Vagina (tissue), 2 donors: ENCODE measurements at regions not wholly inside any gene's neighbourhood (a gene's known extent, or its start where the extent isn't known, plus 50 kb on each side); places are given as distances from the start of the nearest gene placed in this dataset.

Experiments
- CTCF ChIP-seq, 3 experiments: fragments of 450-650 bp in 2 of 3; fragments of 200-600 bp in 1 of 3; sonication (generic) in 1 of 3; IDR thresholded peaks; one replicate each; pipeline ENCODE4 v1.5.1; 2017 to 2019; ENCODE audit warnings: antibody characterized with exemption in 3 of 3, mild to moderate bottlenecking in 2 of 3, moderate library complexity in 2 of 3
- POLR2A ChIP-seq, 2 donors: fragments of 450-650 bp; IDR thresholded peaks; one replicate each; pipeline ENCODE4 v1.6.1; 2017; ENCODE audit warnings: antibody characterized with exemption in 2 of 2, mild to moderate bottlenecking in 2 of 2, moderate library complexity in 2 of 2
- POLR2AphosphoS5 ChIP-seq, 2 donors: sonication (generic); formaldehyde crosslinking; IDR thresholded peaks; one replicate each; pipeline ENCODE4 v1.9.0; 2017; ENCODE audit warnings: antibody characterized with exemption in 2 of 2, mild to moderate bottlenecking in 2 of 2, low read depth in 1 of 2; ENCODE audit not compliant: insufficient read depth in 1 of 2

DNA sequence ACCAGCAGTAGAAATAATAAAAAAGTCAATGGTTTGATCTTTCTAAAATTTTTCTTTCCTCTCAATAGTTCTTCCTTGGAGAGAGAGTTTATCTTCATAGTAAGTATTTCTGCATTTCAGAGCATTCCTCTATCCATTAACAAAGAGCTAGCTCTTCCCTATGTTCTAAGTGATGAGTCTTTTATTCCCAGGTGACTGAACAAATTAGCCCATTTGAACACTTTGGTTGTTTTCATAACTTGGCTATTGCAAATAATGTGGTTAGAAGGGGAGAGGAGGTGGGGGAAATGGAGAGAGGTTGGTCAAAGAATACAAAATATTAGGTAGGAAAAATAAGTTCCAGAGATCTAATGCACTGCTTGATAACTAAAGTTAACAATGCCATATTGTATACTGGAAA is 598.9 kb downstream of the KCNT2 start:
- no peak for TF ChIP-seq CTCF (IDR thresholded peaks at IDR 0.05)
- no peak for TF ChIP-seq POLR2A (IDR thresholded peaks at IDR 0.05)
- no peak for TF ChIP-seq POLR2AphosphoS5 (IDR thresholded peaks at IDR 0.05; ENCODE audit: insufficient read depth in 1 of 2, low read depth in 1 of 2)
